IMR-90 (cell line): ENCODE measurements at regions not wholly inside any gene's neighbourhood (a gene's known extent, or its start where the extent isn't known, plus 50 kb on each side); places are given as distances from the start of the nearest gene placed in this dataset.

Experiments
- CEBPB ChIP-seq: IDR thresholded peaks from 2 replicates; pipeline ENCODE4 v1.6.1; 2012; ENCODE audit warnings: low read depth, low read length, improper control_type of control experiment
- CHD1 ChIP-seq: IDR thresholded peaks from 2 replicates; pipeline ENCODE4 v1.6.1; 2012; ENCODE audit warnings: low read depth, low read length, improper control_type of control experiment
- CTCF ChIP-seq: conservative IDR thresholded peaks from 2 replicates; pipeline ENCODE4 v1.5.1; 2012; ENCODE audit warnings: mild to moderate bottlenecking, low read depth, low read length, improper control_type of control experiment
- MAFK ChIP-seq: IDR thresholded peaks from 2 replicates; pipeline ENCODE4 v1.6.1; 2012; ENCODE audit warnings: low read depth, low read length, improper control_type of control experiment
- MAZ ChIP-seq: IDR thresholded peaks from 2 replicates; pipeline ENCODE4 v1.6.1; 2012; ENCODE audit warnings: low read depth, mild to moderate bottlenecking, low read length, improper control_type of control experiment, moderate library complexity, borderline replicate concordance
- POLR2A ChIP-seq: IDR thresholded peaks from 2 replicates; pipeline ENCODE4 v1.6.1; 2012; ENCODE audit warnings: mild to moderate bottlenecking, low read depth, low read length
- RAD21 ChIP-seq: IDR thresholded peaks from 2 replicates; pipeline ENCODE4 v1.6.1; 2012; ENCODE audit warnings: low read length, improper control_type of control experiment
- RCOR1 ChIP-seq: IDR thresholded peaks from 2 replicates; pipeline ENCODE4 v1.6.1; 2012; ENCODE audit warnings: mild to moderate bottlenecking, low read length, improper control_type of control experiment; ENCODE audit not compliant: insufficient replicate concordance
- RFX5 ChIP-seq: IDR thresholded peaks from 2 replicates; pipeline ENCODE4 v1.8.0; 2012; ENCODE audit warnings: low read depth, mild to moderate bottlenecking, low read length, moderate library complexity
- USF2 ChIP-seq: fragments of 150-350 bp; IDR thresholded peaks from 2 replicates; pipeline ENCODE4 v1.6.1; 2017; ENCODE audit warnings: mild to moderate bottlenecking, antibody characterized with exemption, low read length, low read depth

- TF ChIP-seq CHD1 = no peak
- TF ChIP-seq USF2 = no peak
- no peak for TF ChIP-seq CTCF
- TF ChIP-seq MAZ = no peak
- no peak for TF ChIP-seq POLR2A
- TF ChIP-seq MAFK = peak; percentile 84
- peak; percentile 66 for TF ChIP-seq CEBPB
- peak; percentile 52 for TF ChIP-seq RCOR1
- TF ChIP-seq RFX5 = no peak
- no peak for TF ChIP-seq RAD21
These were observed 210.2 kb upstream of the ACTBL2 start for GRCh38 chr5:57692582-57693487.
